ENCODE measurements at regions not wholly inside any gene's neighbourhood (a gene's known extent, or its start where the extent isn't known, plus 50 kb on each side); places are given as distances from the start of the nearest gene placed in this dataset.

- no peaks in the 10 kb centered on the region for H3K4me1 ChIP-seq (ENCODE audit: control insufficient read depth in 4 of 4, insufficient read depth in 4 of 4, low read length in 3 of 4)
- no peak for DNase-seq (ENCODE audit: low spot score)
- H3K27ac ChIP-seq (ENCODE audit: low read depth in 1 of 2, low read length in 2 of 2): no peak overlapping the region
- H3K9ac ChIP-seq (ENCODE audit: low read depth in 1 of 2, low read length in 2 of 2): no peak overlapping the region
- 90% methylated on average over 6 of the region's 6 CpGs for WGBS
- no peaks in the 10 kb centered on the region for H3K36me3 ChIP-seq (ENCODE audit: control insufficient read depth in 4 of 4, insufficient read depth in 3 of 4, low read depth in 1 of 4, low read length in 3 of 4)
- H3K27me3 ChIP-seq (ENCODE audit: control insufficient read depth in 4 of 4, insufficient read depth in 4 of 4, low read length in 3 of 4): peaks cover 0 to 4% (median 0%) of the 10 kb centered on the region in 4 donors
- no peak for TF ChIP-seq RAD21 (IDR thresholded peaks at IDR 0.05)
- no peak for TF ChIP-seq JUND (IDR thresholded peaks at IDR 0.05)
- no peak for TF ChIP-seq HNF4G (IDR thresholded peaks at IDR 0.05)
- no peak for TF ChIP-seq RXRA (IDR thresholded peaks at IDR 0.05)
- no peak for TF ChIP-seq TAF1 (conservative IDR thresholded peaks at IDR 0.05)
- no peak for TF ChIP-seq FOXA1 (IDR thresholded peaks at IDR 0.05)
- no peak for TF ChIP-seq EGR1 (IDR thresholded peaks at IDR 0.05; ENCODE audit: low read depth in 2 of 2)
- TF ChIP-seq REST (IDR thresholded peaks at IDR 0.05): no peak
- no peak for TF ChIP-seq FOXA2 (IDR thresholded peaks at IDR 0.05)
- no peak for TF ChIP-seq ZBTB33 (IDR thresholded peaks at IDR 0.05)
- TF ChIP-seq GABPA (IDR thresholded peaks at IDR 0.05 in 1 of 2, conservative IDR thresholded peaks at IDR 0.05 in 1 of 2): no peak
- no peak for TF ChIP-seq YY1 (IDR thresholded peaks at IDR 0.05)
- no peak for TF ChIP-seq SP1 (IDR thresholded peaks at IDR 0.05)
- no peak for TF ChIP-seq ATF3 (IDR thresholded peaks at IDR 0.05)
- no peak for TF ChIP-seq HNF4A (conservative IDR thresholded peaks at IDR 0.05)
- TF ChIP-seq NR2F2 (IDR thresholded peaks at IDR 0.05): no peak
- H3K9me3 ChIP-seq (ENCODE audit: control insufficient read depth in 4 of 4, low read length in 3 of 4): no peaks in the 10 kb centered on the region
- H3K4me3 ChIP-seq (ENCODE audit: low read depth in 1 of 3, low read length in 3 of 3): no peak overlapping the region
These were observed 59.7 kb upstream of the ROPN1 start for GRCh38 chr3:124051636-124052035.

- no peak for DNase-seq (ENCODE audit: low spot score)
- no peak overlapping the region for H3K27ac ChIP-seq (ENCODE audit: low read depth in 1 of 2, low read length in 2 of 2)
- no peaks in the 10 kb centered on the region for H3K4me1 ChIP-seq (ENCODE audit: control insufficient read depth in 4 of 4, insufficient read depth in 4 of 4, low read length in 3 of 4)
- no peaks in the 10 kb centered on the region for H3K9me3 ChIP-seq (ENCODE audit: control insufficient read depth in 4 of 4, low read length in 3 of 4)
- H3K27me3 ChIP-seq (ENCODE audit: control insufficient read depth in 4 of 4, insufficient read depth in 4 of 4, low read length in 3 of 4): peaks cover 0 to 4% (median 0%) of the 10 kb centered on the region in 4 donors
- H3K4me3 ChIP-seq (ENCODE audit: low read depth in 1 of 3, low read length in 3 of 3): no peak overlapping the region
- no peak for TF ChIP-seq SP1 (IDR thresholded peaks at IDR 0.05)
- no peak for TF ChIP-seq ATF3 (IDR thresholded peaks at IDR 0.05)
- no peak for TF ChIP-seq FOXA1 (IDR thresholded peaks at IDR 0.05)
- no peaks in the 10 kb centered on the region for H3K36me3 ChIP-seq (ENCODE audit: control insufficient read depth in 4 of 4, insufficient read depth in 3 of 4, low read depth in 1 of 4, low read length in 3 of 4)
- H3K9ac ChIP-seq (ENCODE audit: low read depth in 1 of 2, low read length in 2 of 2): no peak overlapping the region
These were observed 61.9 kb upstream of the ROPN1 start for GRCh38 chr3:124053871-124054270.

Measured in liver (tissue), 7 donors.